Heart left ventricle (tissue), 13 donors: ENCODE measurements at regions not wholly inside any gene's neighbourhood (a gene's known extent, or its start where the extent isn't known, plus 50 kb on each side); places are given as distances from the start of the nearest gene placed in this dataset.

Source experiments
- CTCF ChIP-seq, 12 donors: fragments of 200-600 bp; sonication (generic) in 4 of 12; IDR thresholded peaks; one replicate each; pipeline versions ENCODE4 v1.5.0 to v1.8.0; 2018 to 2022; ENCODE audit warnings: antibody characterized with exemption in 12 of 12, mild to moderate bottlenecking in 5 of 12
- POLR2A ChIP-seq, 2 donors: fragments of 450-650 bp; IDR thresholded peaks; one replicate each; pipeline ENCODE4 v1.6.1; 2017; ENCODE audit warnings: antibody characterized with exemption in 2 of 2, mild to moderate bottlenecking in 2 of 2, moderate library complexity in 2 of 2
- donor health status: ischemic (EF 13 %, LVEDD 7.1; RV severe dilation, severe dysfunction).
- donor health status: DM: no; HTN: yes; CAD: no.
- donor health status: DM: no; HTN: no; CAD: no.
- donor health status: ischemic (EF 25% LVEDD 6.9; RV normal size, moderate dysfunction).
- donor health status: ischemic (EF 25% LVEDD 5.7; RV mildly dilated, moderate dysfunction).
- donor health status: ischemic (EF 35%, LVEDD 5.7; RV mildly dilated, moderate dysfunction).
- donor health status: nonischemic (EF 11% LVEDD 7.7; RV severe dilation, severe dysfunction).
- donor health status: DM: yes; HTN: yes; CAD: no.
- donor health status: PGD.
- donor health status: ischemic (EF 29% LVEDD 5.4; RV normal size, mild dysfunction).
- donor health status: nonischemic (EF 23%, LVEDD 6.1; RV moderate dilation, normal function).

DNA sequence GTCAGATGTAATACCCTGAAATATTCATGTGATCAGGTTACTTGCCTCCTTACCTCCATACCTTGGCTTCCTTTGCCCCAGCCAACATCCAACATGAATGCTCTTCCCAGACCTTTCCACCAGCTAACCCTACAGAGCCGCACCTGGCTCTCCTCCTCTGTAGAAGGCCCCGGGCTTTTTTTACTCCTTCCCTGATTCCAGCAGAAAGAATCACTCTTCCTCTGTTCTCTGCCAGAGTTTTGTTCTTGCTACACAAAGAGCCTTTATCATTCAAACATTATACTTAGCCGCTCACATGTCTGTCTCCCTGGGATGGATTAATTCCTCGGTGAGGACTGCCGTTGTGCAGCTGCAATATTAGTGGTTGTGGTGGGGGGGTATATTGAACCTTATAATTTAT lies 116.8 kb upstream of the GRAMD1B start:
- TF ChIP-seq POLR2A (IDR thresholded peaks at IDR 0.05) (no peak), CTCF (IDR thresholded peaks at IDR 0.05) (no peak)
